Fibroblast of the aortic adventitia (primary cell): ENCODE measurements at regions not wholly inside any gene's neighbourhood (a gene's known extent, or its start where the extent isn't known, plus 50 kb on each side); places are given as distances from the start of the nearest gene placed in this dataset.

ENCODE experiments used
- DNase-seq: peaks from one replicate; pipeline ENCODE4 v3.0.0-alpha.2; 2010; ENCODE audit warnings: low read depth
- H3K4me3 ChIP-seq: 2 replicates; pipeline ENCODE4 v1.5.1; 2011; ENCODE audit warnings: low read depth, mild to moderate bottlenecking, control low read depth, low read length, moderate library complexity
- CTCF ChIP-seq: IDR thresholded peaks from 2 replicates; pipeline ENCODE4 v1.5.1; 2011; ENCODE audit warnings: mild to moderate bottlenecking, low read length, control low read depth, inconsistent platforms; ENCODE audit not compliant: insufficient read depth

DNA sequence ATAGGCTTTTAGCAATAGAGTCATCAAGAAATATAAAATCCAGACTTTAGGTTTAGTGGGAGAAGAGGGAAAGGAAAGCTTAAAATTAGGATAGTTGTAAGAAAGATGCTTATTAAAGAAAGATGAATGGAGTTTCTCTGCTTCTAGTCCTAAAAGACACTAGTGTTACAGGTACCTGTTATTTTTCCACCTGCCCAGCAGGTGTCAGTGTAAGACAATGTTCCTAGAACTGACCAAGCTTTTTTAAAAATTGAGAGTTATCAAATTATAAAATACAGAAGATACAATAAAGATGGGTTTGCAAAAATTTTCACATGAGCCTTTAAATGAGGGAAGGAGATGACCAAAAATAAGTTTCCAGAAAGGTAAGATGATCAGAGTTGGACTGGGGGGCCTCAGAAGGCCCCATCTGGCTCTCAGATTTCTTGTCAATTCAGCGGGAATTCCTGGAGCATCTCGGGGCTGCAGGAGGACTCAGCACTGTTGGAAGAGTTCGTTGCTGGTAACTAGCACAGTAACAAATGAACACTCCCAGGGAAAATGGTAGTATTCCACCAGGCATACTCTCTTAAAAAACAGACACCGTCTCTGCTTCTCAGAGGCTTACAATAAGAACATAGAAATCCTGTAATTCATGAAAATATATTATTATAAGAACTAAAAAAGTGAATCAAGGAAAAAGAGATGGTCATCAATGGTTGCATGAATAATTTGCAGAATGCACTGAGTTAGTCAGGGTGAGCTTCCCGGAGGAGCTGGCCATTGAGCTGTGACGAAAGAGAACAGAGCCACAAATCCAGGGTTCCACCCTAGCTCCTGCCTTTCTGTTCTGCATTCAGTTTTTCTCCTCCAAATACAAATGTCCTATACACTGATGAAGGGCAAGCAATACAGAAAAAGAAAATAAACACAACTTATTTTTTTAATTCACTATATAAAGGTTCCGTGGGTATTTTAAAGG is 71.8 kb upstream of the PIK3CG start:
- peak; percentile 34 for DNase-seq
- no peak overlapping the region for H3K4me3 ChIP-seq
- peak; percentile 40 for TF ChIP-seq CTCF

- no peak overlapping the region for H3K4me3 ChIP-seq
- DNase-seq, result no peak
- no peak for TF ChIP-seq CTCF
These were observed 70.6 kb upstream of the PIK3CG start for GRCh38 chr7:106794276-106795083.

- peak; percentile 23 for DNase-seq
- TF ChIP-seq CTCF, result no peak
- no peak overlapping the region for H3K4me3 ChIP-seq
These were observed 69.8 kb upstream of the PIK3CG start for GRCh38 chr7:106795084-106795876.

DNA sequence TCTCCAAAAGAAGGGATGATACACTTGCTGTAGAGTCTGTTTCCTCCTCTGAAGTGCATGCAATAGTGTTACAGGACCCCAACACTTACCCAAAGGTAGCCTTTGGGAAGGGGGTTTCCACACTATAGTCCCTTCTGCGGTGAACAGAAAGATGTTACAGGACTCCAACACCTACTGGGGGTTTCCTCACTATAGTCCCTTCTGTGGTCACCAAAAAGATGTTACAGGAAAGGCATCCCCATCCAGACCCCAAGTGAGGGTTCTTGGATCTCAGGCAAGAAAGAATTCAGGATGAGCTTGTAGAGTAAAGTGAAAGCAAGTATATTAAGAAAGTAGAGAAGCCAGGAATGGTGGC is 69.2 kb upstream of the PIK3CG start:
- no peak for TF ChIP-seq CTCF
- no peak for DNase-seq

GRCh38 chr7:106797937-106798336 is 67.1 kb upstream of the PIK3CG start:
- no peak for DNase-seq
- no peak overlapping the region for H3K4me3 ChIP-seq
- TF ChIP-seq CTCF, result no peak

More for the DNA sequence above, 69.2 kb upstream of the PIK3CG start:
- H3K4me3 ChIP-seq, result no peak overlapping the region

GRCh38 chr7:106802589-106802988 is 62.5 kb upstream of the PIK3CG start:
- no peak for TF ChIP-seq CTCF
- no peak for DNase-seq
- no peak overlapping the region for H3K4me3 ChIP-seq
